Fibroblast of pulmonary artery (primary cell): ENCODE measurements at regions not wholly inside any gene's neighbourhood (a gene's known extent, or its start where the extent isn't known, plus 50 kb on each side); places are given as distances from the start of the nearest gene placed in this dataset.

ENCODE experiments used
- DNase-seq: peaks from one replicate; pipeline ENCODE4 v3.0.0-alpha.2; 2010; ENCODE audit warnings: low read depth
- H3K4me3 ChIP-seq: replicated peaks from 2 replicates; pipeline ENCODE4 v1.5.1; 2011; ENCODE audit warnings: low read depth, mild to moderate bottlenecking, control low read depth, low read length, moderate library complexity
- TF ChIP-seq, protein P1 (sequence below): IDR thresholded peaks from 2 replicates; pipeline ENCODE4 v1.5.1; 2011; ENCODE audit warnings: mild to moderate bottlenecking, control low read depth, low read length, inconsistent platforms; ENCODE audit errors: missing control alignments

GRCh38 chr15:81914734-81915256, 131.0 kb downstream of the MEX3B start:
- TF ChIP-seq, protein P1, sequence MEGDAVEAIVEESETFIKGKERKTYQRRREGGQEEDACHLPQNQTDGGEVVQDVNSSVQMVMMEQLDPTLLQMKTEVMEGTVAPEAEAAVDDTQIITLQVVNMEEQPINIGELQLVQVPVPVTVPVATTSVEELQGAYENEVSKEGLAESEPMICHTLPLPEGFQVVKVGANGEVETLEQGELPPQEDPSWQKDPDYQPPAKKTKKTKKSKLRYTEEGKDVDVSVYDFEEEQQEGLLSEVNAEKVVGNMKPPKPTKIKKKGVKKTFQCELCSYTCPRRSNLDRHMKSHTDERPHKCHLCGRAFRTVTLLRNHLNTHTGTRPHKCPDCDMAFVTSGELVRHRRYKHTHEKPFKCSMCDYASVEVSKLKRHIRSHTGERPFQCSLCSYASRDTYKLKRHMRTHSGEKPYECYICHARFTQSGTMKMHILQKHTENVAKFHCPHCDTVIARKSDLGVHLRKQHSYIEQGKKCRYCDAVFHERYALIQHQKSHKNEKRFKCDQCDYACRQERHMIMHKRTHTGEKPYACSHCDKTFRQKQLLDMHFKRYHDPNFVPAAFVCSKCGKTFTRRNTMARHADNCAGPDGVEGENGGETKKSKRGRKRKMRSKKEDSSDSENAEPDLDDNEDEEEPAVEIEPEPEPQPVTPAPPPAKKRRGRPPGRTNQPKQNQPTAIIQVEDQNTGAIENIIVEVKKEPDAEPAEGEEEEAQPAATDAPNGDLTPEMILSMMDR: no peak
- DNase-seq: no peak
- H3K4me3 ChIP-seq: no peak overlapping the region

DNA sequence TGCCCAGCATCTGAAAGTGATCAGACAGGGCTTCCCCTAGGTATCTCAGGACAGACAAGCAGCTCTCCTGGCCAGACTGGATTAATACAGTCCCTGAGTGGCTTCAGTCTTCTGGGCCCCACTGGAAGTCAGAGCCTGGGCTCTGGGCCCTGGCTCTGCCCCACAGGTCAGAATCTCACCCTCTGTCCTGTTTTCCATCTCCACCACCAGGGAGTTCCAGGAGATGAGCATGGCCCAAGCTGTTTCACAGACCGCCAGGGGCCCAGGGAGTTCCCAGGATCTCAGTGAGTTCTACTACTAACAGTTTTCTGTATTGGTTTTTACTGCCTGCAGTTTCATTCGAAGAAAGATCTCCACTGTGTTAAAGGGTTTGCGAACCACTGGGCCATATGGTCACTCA, 131.5 kb downstream of the MEX3B start:
- no peak for DNase-seq
- TF ChIP-seq, protein P1: no peak
- no peak overlapping the region for H3K4me3 ChIP-seq

DNA sequence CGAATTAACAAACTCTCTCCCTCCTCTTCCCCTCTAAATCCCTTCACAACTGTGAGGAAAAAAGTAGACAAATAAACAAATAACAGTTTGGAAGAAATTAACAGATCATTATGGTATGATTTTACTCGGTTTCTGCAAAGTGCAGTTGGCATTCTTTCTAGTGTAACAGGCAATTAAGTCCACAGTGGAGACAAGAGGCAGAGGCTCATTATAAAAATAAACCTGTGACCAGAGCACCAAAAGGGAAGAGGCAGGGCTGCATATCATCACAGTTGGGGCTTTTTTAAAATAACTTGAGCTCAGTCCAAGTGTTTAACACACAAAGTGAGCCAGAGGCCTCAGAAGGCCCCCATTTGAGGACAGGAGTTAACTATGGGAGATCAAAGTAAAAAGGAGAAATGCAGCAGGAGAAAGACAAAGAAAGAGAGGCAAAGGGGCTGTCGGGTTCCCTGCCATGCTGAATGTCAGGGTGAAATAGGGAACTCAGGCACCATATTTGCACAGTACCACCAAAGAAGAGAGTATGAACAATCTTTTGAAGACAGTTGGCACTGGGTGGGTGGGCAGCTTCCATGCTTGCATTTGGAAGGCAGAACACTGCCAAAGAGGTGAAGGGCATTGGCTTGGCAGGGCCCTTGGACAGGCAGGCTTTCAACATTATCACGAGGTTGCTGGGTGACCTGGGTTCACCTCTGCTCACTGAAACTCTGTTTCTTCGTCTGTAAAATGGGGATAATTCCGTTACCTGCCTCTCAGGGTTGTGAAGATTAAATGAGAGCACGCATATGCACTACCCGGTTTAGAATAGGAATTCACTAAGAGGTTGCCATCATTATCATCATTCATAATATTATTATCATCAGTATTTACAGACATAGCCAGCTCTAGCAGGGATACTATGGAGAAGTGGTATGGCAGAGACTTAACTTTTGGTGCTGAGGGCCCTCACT, 134.5 kb downstream of the MEX3B start:
- TF ChIP-seq, protein P1: no peak
- no peak for DNase-seq
- no peak overlapping the region for H3K4me3 ChIP-seq

GRCh38 chr15:81910355-81911021, 135.3 kb downstream of the MEX3B start:
- TF ChIP-seq, protein P1: no peak
- H3K4me3 ChIP-seq: no peak overlapping the region
- no peak for DNase-seq

GRCh38 chr15:81909011-81909358, 136.8 kb downstream of the MEX3B start:
- no peak overlapping the region for H3K4me3 ChIP-seq
- TF ChIP-seq, protein P1: no peak
- no peak for DNase-seq

DNA sequence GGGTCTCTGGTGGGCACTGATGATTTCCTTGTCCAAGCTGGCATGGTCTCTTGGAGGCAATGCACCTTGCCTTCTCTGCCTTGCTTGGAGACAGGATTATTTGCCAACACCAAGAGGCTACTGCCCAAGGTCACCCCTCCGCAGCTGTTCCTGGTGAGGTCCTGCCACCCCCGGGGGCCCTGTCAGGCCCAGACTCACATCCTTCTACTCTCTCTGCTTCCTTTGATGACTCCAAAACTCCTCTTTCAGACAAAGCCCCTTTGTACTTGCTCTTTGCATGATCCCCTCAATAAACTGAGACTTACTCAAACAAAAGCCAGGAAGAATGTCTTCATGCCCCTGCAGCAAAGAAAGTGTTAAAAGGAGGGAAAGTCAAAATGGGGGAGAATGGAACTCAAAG, 137.7 kb downstream of the MEX3B start:
- DNase-seq: no peak
- TF ChIP-seq, protein P1: no peak

More for the DNA sequence above, 137.7 kb downstream of the MEX3B start:
- H3K4me3 ChIP-seq: no peak overlapping the region
